ENCODE measurements at regions not wholly inside any gene's neighbourhood (a gene's known extent, or its start where the extent isn't known, plus 50 kb on each side); places are given as distances from the start of the nearest gene placed in this dataset.

- Histone ChIP-seq H3K4me3 (ENCODE audit: low read depth, low read length) (no peak overlapping the region), H3K27ac (ENCODE audit: extremely low read depth, low read depth, low read length) (no peak overlapping the region), H3K9me3 (ENCODE audit: control insufficient read depth, insufficient read depth, low read depth, low read length) (no peaks in the 10 kb centered on the region), H3K36me3 (ENCODE audit: control insufficient read depth in 2 of 2, insufficient read depth in 1 of 2, low read length in 2 of 2) (no peaks in the 10 kb centered on the region), H3K4me1 (ENCODE audit: control insufficient read depth, insufficient read depth, low read length) (no peaks in the 10 kb centered on the region)
- no peak for TF ChIP-seq ZNF558 (tag by site-specific recombination; IDR thresholded peaks at IDR 0.05)
- no peak for TF ChIP-seq AEBP2 (tag by site-specific recombination; IDR thresholded peaks at IDR 0.05; ENCODE audit: borderline replicate concordance)
- POLR2A ChIA-PET: no interaction called here
- CTCF ChIA-PET: interaction anchor here (0.5 to 0.6 kb wide), 2 partner anchors 49 to 1183 kb away, joined by 3 to 4 read pairs; no protein-coding TSS in a partner anchor
Observed at GRCh38 chr2:139293992-139294548, 513.9 kb upstream of the NXPH2 start.

DNA sequence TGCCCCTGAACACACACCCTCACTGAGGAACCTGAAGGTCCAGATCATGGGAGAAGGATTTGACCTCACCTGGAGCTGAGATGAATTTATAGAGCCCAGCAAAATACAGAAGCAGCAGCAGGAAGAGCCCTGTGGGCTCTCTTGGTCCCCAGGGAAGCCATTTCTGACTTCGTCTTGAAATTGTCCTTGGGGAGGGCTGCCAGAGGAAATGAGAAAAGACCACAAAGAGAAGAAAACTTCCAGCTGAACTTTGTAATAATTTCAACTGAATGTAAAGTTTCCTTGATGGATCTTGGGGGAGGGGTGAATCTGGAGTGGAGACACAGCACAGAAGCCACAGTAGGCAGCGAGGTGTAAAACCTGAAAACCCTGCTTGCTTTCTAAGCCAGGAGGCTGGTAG, 500.9 kb upstream of the NXPH2 start:
- no peaks in the 10 kb centered on the region for H3K36me3 ChIP-seq (ENCODE audit: control insufficient read depth in 2 of 2, insufficient read depth in 1 of 2, low read length in 2 of 2)
- ChIA-PET CTCF (no interaction called here), POLR2A (no interaction called here)
- no peak for TF ChIP-seq ZBTB7A (tag by site-specific recombination; IDR thresholded peaks at IDR 0.05; ENCODE audit: low read depth)
- TF ChIP-seq ZNF596 (tag by site-specific recombination; IDR thresholded peaks at IDR 0.05): no peak
- TF ChIP-seq SP2 (tag by site-specific recombination; IDR thresholded peaks at IDR 0.05): no peak
- TF ChIP-seq ZNF19 (tag by site-specific recombination; IDR thresholded peaks at IDR 0.05; ENCODE audit: low read depth): no peak
- no peak for TF ChIP-seq ZNF26 (tag by site-specific recombination; IDR thresholded peaks at IDR 0.05)
- TF ChIP-seq ZNF449 (tag by site-specific recombination; IDR thresholded peaks at IDR 0.05): no peak
- TF ChIP-seq, protein P1, sequence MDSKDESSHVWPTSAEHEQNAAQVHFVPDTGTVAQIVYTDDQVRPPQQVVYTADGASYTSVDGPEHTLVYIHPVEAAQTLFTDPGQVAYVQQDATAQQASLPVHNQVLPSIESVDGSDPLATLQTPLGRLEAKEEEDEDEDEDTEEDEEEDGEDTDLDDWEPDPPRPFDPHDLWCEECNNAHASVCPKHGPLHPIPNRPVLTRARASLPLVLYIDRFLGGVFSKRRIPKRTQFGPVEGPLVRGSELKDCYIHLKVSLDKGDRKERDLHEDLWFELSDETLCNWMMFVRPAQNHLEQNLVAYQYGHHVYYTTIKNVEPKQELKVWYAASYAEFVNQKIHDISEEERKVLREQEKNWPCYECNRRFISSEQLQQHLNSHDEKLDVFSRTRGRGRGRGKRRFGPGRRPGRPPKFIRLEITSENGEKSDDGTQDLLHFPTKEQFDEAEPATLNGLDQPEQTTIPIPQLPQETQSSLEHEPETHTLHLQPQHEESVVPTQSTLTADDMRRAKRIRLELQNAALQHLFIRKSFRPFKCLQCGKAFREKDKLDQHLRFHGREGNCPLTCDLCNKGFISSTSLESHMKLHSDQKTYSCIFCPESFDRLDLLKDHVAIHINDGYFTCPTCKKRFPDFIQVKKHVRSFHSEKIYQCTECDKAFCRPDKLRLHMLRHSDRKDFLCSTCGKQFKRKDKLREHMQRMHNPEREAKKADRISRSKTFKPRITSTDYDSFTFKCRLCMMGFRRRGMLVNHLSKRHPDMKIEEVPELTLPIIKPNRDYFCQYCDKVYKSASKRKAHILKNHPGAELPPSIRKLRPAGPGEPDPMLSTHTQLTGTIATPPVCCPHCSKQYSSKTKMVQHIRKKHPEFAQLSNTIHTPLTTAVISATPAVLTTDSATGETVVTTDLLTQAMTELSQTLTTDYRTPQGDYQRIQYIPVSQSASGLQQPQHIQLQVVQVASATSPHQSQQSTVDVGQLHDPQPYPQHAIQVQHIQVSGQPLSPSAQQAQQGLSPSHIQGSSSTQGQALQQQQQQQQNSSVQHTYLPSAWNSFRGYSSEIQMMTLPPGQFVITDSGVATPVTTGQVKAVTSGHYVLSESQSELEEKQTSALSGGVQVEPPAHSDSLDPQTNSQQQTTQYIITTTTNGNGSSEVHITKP (tag by site-specific recombination; IDR thresholded peaks at IDR 0.05): no peak
- no peak for TF ChIP-seq ZBTB8A (tag by site-specific recombination; IDR thresholded peaks at IDR 0.05)
- no peak for TF ChIP-seq ZNF530 (tag by site-specific recombination; IDR thresholded peaks at IDR 0.05; ENCODE audit: low read depth)
- TF ChIP-seq ZFP37 (tag by site-specific recombination; IDR thresholded peaks at IDR 0.05): no peak
- TF ChIP-seq ZNF274 (IDR thresholded peaks at IDR 0.05; ENCODE audit: low read length): no peak
- no peak for TF ChIP-seq ZNF274 (tag by site-specific recombination; IDR thresholded peaks at IDR 0.05; ENCODE audit: borderline replicate concordance)
- TF ChIP-seq ZNF394 (tag by site-specific recombination; IDR thresholded peaks at IDR 0.05; ENCODE audit: borderline replicate concordance): no peak
- TF ChIP-seq ZNF354C (tag by site-specific recombination; IDR thresholded peaks at IDR 0.05; ENCODE audit: borderline replicate concordance, low read depth): no peak
- no peak for TF ChIP-seq BCL11B (tag by site-specific recombination; IDR thresholded peaks at IDR 0.05; ENCODE audit: low read depth)
- TF ChIP-seq HOXA7 (CRISPR knock-in tag; IDR thresholded peaks at IDR 0.05; ENCODE audit: borderline replicate concordance): no peak
- TF ChIP-seq ZNF24 (tag by site-specific recombination; IDR thresholded peaks at IDR 0.05): no peak
- no peak for TF ChIP-seq ZNF501 (tag by site-specific recombination; IDR thresholded peaks at IDR 0.05)
- no peaks in the 10 kb centered on the region for H3K4me1 ChIP-seq (ENCODE audit: control insufficient read depth, insufficient read depth, low read length)
- H3K9me3 ChIP-seq (ENCODE audit: control insufficient read depth, insufficient read depth, low read depth, low read length): no peaks in the 10 kb centered on the region
- H3K27ac ChIP-seq (ENCODE audit: extremely low read depth, low read depth, low read length): no peak overlapping the region
- no peak overlapping the region for H3K4me3 ChIP-seq (ENCODE audit: low read depth, low read length)
